ENCODE measurements at regions not wholly inside any gene's neighbourhood (a gene's known extent, or its start where the extent isn't known, plus 50 kb on each side); places are given as distances from the start of the nearest gene placed in this dataset.

GRCh38 chr7:106992511-106992910 is 52.0 kb upstream of the PRKAR2B start:
- DNase-seq (no peak), FAIRE-seq (no peak)
- H3K27me3 ChIP-seq (ENCODE audit: control insufficient read depth, insufficient read depth, low read length) = no peaks in the 10 kb centered on the region
- H3K9me3 ChIP-seq (ENCODE audit: control insufficient read depth in 2 of 3, insufficient read depth in 1 of 3, low read length in 3 of 3) = no peaks in the 10 kb centered on the region
- H3K4me1 ChIP-seq (ENCODE audit: control insufficient read depth in 2 of 3, insufficient read depth in 2 of 3, low read depth in 1 of 3, low read length in 3 of 3) = no peaks in the 10 kb centered on the region
- H3K9ac ChIP-seq (ENCODE audit: low read length in 3 of 3) = no peak overlapping the region
- no peak overlapping the region for H3K27ac ChIP-seq (ENCODE audit: low read depth in 2 of 2, low read length in 2 of 2)
- no peak for TF ChIP-seq CTCF (IDR thresholded peaks at IDR 0.05; ENCODE audit: borderline replicate concordance, extremely low read depth, insufficient read depth)
- H3K36me3 ChIP-seq (ENCODE audit: control insufficient read depth in 2 of 3, insufficient read depth in 3 of 3, low read length in 3 of 3) = no peaks in the 10 kb centered on the region
- intact Hi-C loops (cut with DNase I) = no loop called here
- H3K4me3 ChIP-seq (ENCODE audit: low read length in 3 of 3) = no peak overlapping the region

Data from kidney (tissue), 13 donors.